Parathyroid adenoma (tissue), 2 donors: ENCODE measurements at regions not wholly inside any gene's neighbourhood (a gene's known extent, or its start where the extent isn't known, plus 50 kb on each side); places are given as distances from the start of the nearest gene placed in this dataset.

Experiments
- H2AFZ ChIP-seq: fragments of 300-600 bp; sonication (generic); one replicate; pipeline ENCODE4 v1.7.0; 2017; ENCODE audit warnings: antibody characterized with exemption, mild to moderate bottlenecking
- H3K27ac ChIP-seq: fragments of 300-600 bp; sonication (generic); one replicate; pipeline ENCODE4 v1.7.0; 2017
- H3K27me3 ChIP-seq: fragments of 300-600 bp; sonication (generic); one replicate; pipeline ENCODE4 v1.7.0; 2017; ENCODE audit warnings: low read length; ENCODE audit not compliant: control insufficient read depth, insufficient read depth
- H3K36me3 ChIP-seq: fragments of 300-600 bp; sonication (generic); one replicate; pipeline ENCODE4 v1.7.0; 2017; ENCODE audit warnings: low read length; ENCODE audit not compliant: control insufficient read depth, insufficient read depth
- H3K4me1 ChIP-seq: fragments of 300-600 bp; sonication (generic); one replicate; pipeline ENCODE4 v1.7.0; 2017; ENCODE audit warnings: control low read depth
- H3K4me2 ChIP-seq: fragments of 300-600 bp; sonication (generic); one replicate; pipeline ENCODE4 v1.7.0; 2017; ENCODE audit warnings: low read length
- H3K4me3 ChIP-seq: fragments of 300-600 bp; sonication (generic); one replicate; pipeline ENCODE4 v1.7.0; 2017; ENCODE audit warnings: low read depth, low read length
- H3K79me2 ChIP-seq: fragments of 300-600 bp; sonication (generic); one replicate; pipeline ENCODE4 v1.7.0; 2017; ENCODE audit warnings: control low read depth
- H3K9ac ChIP-seq: fragments of 300-600 bp; sonication (generic); one replicate; pipeline ENCODE4 v1.7.0; 2017; ENCODE audit warnings: mild to moderate bottlenecking
- H3K9me3 ChIP-seq: fragments of 300-600 bp; sonication (generic); one replicate; pipeline ENCODE4 v1.7.0; 2017; ENCODE audit warnings: low read length; ENCODE audit not compliant: control insufficient read depth
- TF ChIP-seq, protein P1 (sequence below): fragments of 300-600 bp; sonication (generic); IDR thresholded peaks from one replicate; pipeline ENCODE4 v1.7.0; 2017; ENCODE audit warnings: antibody characterized with exemption, mild to moderate bottlenecking
- donor health status: primary hyperparathyroidism.

- Histone ChIP-seq H3K4me3 (no peak overlapping the region), H3K4me2 (no peak overlapping the region), H3K9ac (no peak overlapping the region), H3K27ac (no peak overlapping the region), H3K27me3 (no peaks in the 10 kb centered on the region), H2AFZ (no peak overlapping the region), H3K36me3 (no peaks in the 10 kb centered on the region), H3K4me1 (no peaks in the 10 kb centered on the region), H3K9me3 (no peaks in the 10 kb centered on the region), H3K79me2 (no peaks in the 10 kb centered on the region)
- TF ChIP-seq, protein P1, sequence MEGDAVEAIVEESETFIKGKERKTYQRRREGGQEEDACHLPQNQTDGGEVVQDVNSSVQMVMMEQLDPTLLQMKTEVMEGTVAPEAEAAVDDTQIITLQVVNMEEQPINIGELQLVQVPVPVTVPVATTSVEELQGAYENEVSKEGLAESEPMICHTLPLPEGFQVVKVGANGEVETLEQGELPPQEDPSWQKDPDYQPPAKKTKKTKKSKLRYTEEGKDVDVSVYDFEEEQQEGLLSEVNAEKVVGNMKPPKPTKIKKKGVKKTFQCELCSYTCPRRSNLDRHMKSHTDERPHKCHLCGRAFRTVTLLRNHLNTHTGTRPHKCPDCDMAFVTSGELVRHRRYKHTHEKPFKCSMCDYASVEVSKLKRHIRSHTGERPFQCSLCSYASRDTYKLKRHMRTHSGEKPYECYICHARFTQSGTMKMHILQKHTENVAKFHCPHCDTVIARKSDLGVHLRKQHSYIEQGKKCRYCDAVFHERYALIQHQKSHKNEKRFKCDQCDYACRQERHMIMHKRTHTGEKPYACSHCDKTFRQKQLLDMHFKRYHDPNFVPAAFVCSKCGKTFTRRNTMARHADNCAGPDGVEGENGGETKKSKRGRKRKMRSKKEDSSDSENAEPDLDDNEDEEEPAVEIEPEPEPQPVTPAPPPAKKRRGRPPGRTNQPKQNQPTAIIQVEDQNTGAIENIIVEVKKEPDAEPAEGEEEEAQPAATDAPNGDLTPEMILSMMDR = no peak
Measured at GRCh38 chr4:8735236-8736089, 136.2 kb downstream of the HMX1 start.

DNA sequence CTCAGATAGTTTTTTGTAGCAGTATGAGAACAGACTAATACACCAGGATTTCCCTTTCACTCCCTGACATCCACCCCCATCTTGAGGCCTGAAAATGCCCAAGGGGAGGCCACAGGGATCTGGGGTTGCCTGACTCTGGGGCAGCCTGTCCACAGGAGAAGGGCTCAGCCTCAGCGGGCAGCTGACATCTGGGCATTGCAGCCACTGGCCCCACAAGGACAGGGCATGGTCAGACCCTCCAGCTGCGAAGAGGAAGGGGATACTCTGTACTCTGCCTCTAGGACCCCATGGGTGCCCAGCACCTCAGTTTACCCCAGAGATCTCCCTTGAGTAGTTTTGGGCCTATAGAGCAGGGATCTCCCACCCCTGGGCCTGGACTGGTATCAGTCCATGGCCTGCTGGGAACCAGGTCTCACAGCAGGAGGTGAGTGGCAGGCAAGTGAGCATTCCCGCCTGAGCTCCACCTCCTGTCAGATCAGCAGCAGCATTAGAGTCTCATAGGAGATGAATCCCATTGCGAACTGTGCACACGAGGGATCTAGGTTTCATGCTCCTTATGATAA, 138.9 kb downstream of the HMX1 start:
- no peak overlapping the region for H2AFZ ChIP-seq
- H3K27me3 ChIP-seq = no peaks in the 10 kb centered on the region
- no peak overlapping the region for H3K9ac ChIP-seq
- no peaks in the 10 kb centered on the region for H3K9me3 ChIP-seq
- no peak overlapping the region for H3K27ac ChIP-seq
- H3K79me2 ChIP-seq = no peaks in the 10 kb centered on the region
- no peaks in the 10 kb centered on the region for H3K36me3 ChIP-seq
- no peaks in the 10 kb centered on the region for H3K4me1 ChIP-seq
- TF ChIP-seq, protein P1 = no peak
- no peak overlapping the region for H3K4me2 ChIP-seq
- no peak overlapping the region for H3K4me3 ChIP-seq

DNA sequence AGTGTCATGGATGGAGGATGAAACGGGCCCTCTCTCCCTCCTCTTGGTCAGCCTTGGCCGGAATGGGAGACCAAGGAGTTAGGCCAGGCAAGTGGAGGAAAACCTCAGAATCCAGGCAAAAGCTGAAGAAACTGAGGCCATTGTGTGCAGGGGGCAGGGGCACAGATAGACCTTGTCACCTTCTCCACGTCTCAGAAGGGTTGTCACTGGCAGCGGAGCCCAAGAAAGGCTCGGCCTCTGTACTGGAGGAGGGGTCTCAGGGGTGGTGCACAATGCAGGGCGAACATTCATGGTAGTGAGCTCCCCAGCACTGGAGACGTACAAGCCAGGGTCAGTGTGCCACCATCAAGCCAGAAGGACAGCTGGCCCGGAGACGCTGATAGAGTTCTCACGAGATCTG, 139.5 kb downstream of the CPZ start:
- no peak overlapping the region for H3K9ac ChIP-seq
- H3K27me3 ChIP-seq = no peaks in the 10 kb centered on the region
- no peak overlapping the region for H3K4me3 ChIP-seq
- no peaks in the 10 kb centered on the region for H3K4me1 ChIP-seq
- H3K79me2 ChIP-seq = no peaks in the 10 kb centered on the region
- TF ChIP-seq, protein P1 = no peak
- H3K36me3 ChIP-seq = no peaks in the 10 kb centered on the region
- H3K9me3 ChIP-seq = no peaks in the 10 kb centered on the region
- no peak overlapping the region for H3K4me2 ChIP-seq
- no peak overlapping the region for H2AFZ ChIP-seq
- no peak overlapping the region for H3K27ac ChIP-seq

DNA sequence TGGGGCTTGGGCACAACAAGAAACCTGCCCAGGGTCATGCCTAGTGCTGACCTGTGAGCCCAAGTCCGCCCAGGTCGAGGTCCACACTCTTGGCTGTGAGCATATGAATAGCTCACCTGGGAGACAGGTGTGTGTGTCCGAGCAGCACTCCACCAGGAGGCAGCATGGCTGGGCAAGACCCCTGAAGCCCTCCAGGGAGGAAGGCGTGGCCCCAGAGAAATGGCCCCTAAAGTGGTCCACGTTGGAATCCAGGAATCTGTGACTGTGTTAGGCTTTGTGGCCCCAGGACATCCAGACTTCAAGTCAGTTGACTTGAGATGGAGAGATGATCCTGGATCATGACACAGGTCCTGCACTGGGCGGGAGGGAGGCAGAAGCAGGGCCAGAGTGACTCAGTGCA, 138.8 kb downstream of the CPZ start:
- Histone ChIP-seq H3K4me2 (no peak overlapping the region), H3K9me3 (no peaks in the 10 kb centered on the region), H3K79me2 (no peaks in the 10 kb centered on the region), H3K27me3 (no peaks in the 10 kb centered on the region), H3K4me3 (no peak overlapping the region), H2AFZ (no peak overlapping the region), H3K9ac (no peak overlapping the region), H3K27ac (no peak overlapping the region), H3K36me3 (no peaks in the 10 kb centered on the region), H3K4me1 (no peaks in the 10 kb centered on the region)
- TF ChIP-seq, protein P1 = no peak
